ENCODE measurements at regions not wholly inside any gene's neighbourhood (a gene's known extent, or its start where the extent isn't known, plus 50 kb on each side); places are given as distances from the start of the nearest gene placed in this dataset.

GRCh38 chr4:154035341-154035740, 246.5 kb upstream of the SFRP2 start:
- Mint-ChIP-seq H3K36me3 (ENCODE audit: insufficient read depth, unreplicated experiment) (no peaks in the 10 kb centered on the region), H3K27ac (ENCODE audit: unreplicated experiment) (no peak overlapping the region), H3K27me3 (ENCODE audit: insufficient read depth, unreplicated experiment) (peaks cover 11% of the 10 kb centered on the region), H3K4me1 (ENCODE audit: low read depth, unreplicated experiment) (no peaks in the 10 kb centered on the region), H3K4me3 (ENCODE audit: unreplicated experiment) (no peak overlapping the region), H3K9me3 (ENCODE audit: unreplicated experiment) (no peaks in the 10 kb centered on the region)
- H3K27me3 ChIP-seq (replicated peaks; ENCODE audit: control insufficient read depth, insufficient read depth, low read length), result no peaks in the 10 kb centered on the region
- DNase-seq, result no peak
- H3K36me3 ChIP-seq (ENCODE audit: control insufficient read depth, insufficient read depth, low read length), result no peaks in the 10 kb centered on the region
- no peak overlapping the region for H3K4me3 ChIP-seq (ENCODE audit: low read depth, low read length)
- H3K9me3 ChIP-seq, result no peaks in the 10 kb centered on the region; the same call in 1 of the 2 replicates
- no peak for TF ChIP-seq CTCF (IDR thresholded peaks at IDR 0.05; ENCODE audit: insufficient read depth in 1 of 2, low read depth in 1 of 2, low read length in 1 of 2, severe bottlenecking in 1 of 2, unreplicated experiment in 1 of 2)
- no peaks in the 10 kb centered on the region for H3K4me1 ChIP-seq
- no TSS peak for BruUV-seq (replicated peaks)
- POLR2A ChIA-PET, result no interaction called here
- CTCF ChIA-PET, result no interaction called here
- intact Hi-C loops (cut with micrococcal nuclease; ENCODE audit: unreplicated experiment), result no loop called here

GRCh38 chr4:154033921-154034320, 245.0 kb upstream of the SFRP2 start:
- Mint-ChIP-seq H3K27ac (ENCODE audit: unreplicated experiment) (no peak overlapping the region), H3K4me3 (ENCODE audit: unreplicated experiment) (no peak overlapping the region), H3K36me3 (ENCODE audit: insufficient read depth, unreplicated experiment) (no peaks in the 10 kb centered on the region), H3K9me3 (ENCODE audit: unreplicated experiment) (no peaks in the 10 kb centered on the region), H3K4me1 (ENCODE audit: low read depth, unreplicated experiment) (no peaks in the 10 kb centered on the region), H3K27me3 (ENCODE audit: insufficient read depth, unreplicated experiment) (peaks cover 11% of the 10 kb centered on the region)
- ChIA-PET POLR2A (no interaction called here), CTCF (no interaction called here)
- Histone ChIP-seq H3K4me3 (ENCODE audit: low read depth, low read length) (no peak overlapping the region), H3K36me3 (ENCODE audit: control insufficient read depth, insufficient read depth, low read length) (no peaks in the 10 kb centered on the region), H3K4me1 (no peaks in the 10 kb centered on the region), H3K27me3 (replicated peaks; ENCODE audit: control insufficient read depth, insufficient read depth, low read length) (no peaks in the 10 kb centered on the region), H3K9me3 (no peaks in the 10 kb centered on the region; the same call in 1 of the 2 replicates)
- no TSS peak for BruUV-seq (replicated peaks)
- no peak for DNase-seq
- intact Hi-C loops (cut with micrococcal nuclease; ENCODE audit: unreplicated experiment), result no loop called here
- no peak for TF ChIP-seq CTCF (IDR thresholded peaks at IDR 0.05; ENCODE audit: insufficient read depth in 1 of 2, low read depth in 1 of 2, low read length in 1 of 2, severe bottlenecking in 1 of 2, unreplicated experiment in 1 of 2)

GRCh38 chr4:154032914-154033313, 244.0 kb upstream of the SFRP2 start:
- H3K4me1 Mint-ChIP-seq (ENCODE audit: low read depth, unreplicated experiment), result no peaks in the 10 kb centered on the region
- no peak for DNase-seq
- TF ChIP-seq CTCF (IDR thresholded peaks at IDR 0.05; ENCODE audit: insufficient read depth in 1 of 2, low read depth in 1 of 2, low read length in 1 of 2, severe bottlenecking in 1 of 2, unreplicated experiment in 1 of 2), result no peak
- intact Hi-C loops (cut with micrococcal nuclease; ENCODE audit: unreplicated experiment), result no loop called here
- no peaks in the 10 kb centered on the region; the same call in 1 of the 2 replicates for H3K9me3 ChIP-seq
- peaks cover 13% of the 10 kb centered on the region for H3K27me3 Mint-ChIP-seq (ENCODE audit: insufficient read depth, unreplicated experiment)
- no peak overlapping the region for H3K4me3 ChIP-seq (ENCODE audit: low read depth, low read length)
- CTCF ChIA-PET, result no interaction called here
- no TSS peak for BruUV-seq (replicated peaks)
- no peaks in the 10 kb centered on the region for H3K4me1 ChIP-seq
- H3K36me3 Mint-ChIP-seq (ENCODE audit: insufficient read depth, unreplicated experiment), result no peaks in the 10 kb centered on the region
- no peaks in the 10 kb centered on the region for H3K27me3 ChIP-seq (replicated peaks; ENCODE audit: control insufficient read depth, insufficient read depth, low read length)
- H3K9me3 Mint-ChIP-seq (ENCODE audit: unreplicated experiment), result no peaks in the 10 kb centered on the region
- no peak overlapping the region for H3K27ac Mint-ChIP-seq (ENCODE audit: unreplicated experiment)
- H3K36me3 ChIP-seq (ENCODE audit: control insufficient read depth, insufficient read depth, low read length), result no peaks in the 10 kb centered on the region
- no peak overlapping the region for H3K4me3 Mint-ChIP-seq (ENCODE audit: unreplicated experiment)
- POLR2A ChIA-PET, result no interaction called here

Measured in Caco-2 (cell line).